NCI-H748 (cell line): ENCODE measurements at regions not wholly inside any gene's neighbourhood (a gene's known extent, or its start where the extent isn't known, plus 50 kb on each side); places are given as distances from the start of the nearest gene placed in this dataset.
A peak's percentile ranks its signal among the peaks of the same experiment; 100 is the strongest.

ENCODE experiments used
- DNase-seq: peaks from one replicate; lab custom pipeline; 2025; ENCODE audit not compliant: unreplicated experiment; lab: John Stamatoyannopoulos, UW

DNA sequence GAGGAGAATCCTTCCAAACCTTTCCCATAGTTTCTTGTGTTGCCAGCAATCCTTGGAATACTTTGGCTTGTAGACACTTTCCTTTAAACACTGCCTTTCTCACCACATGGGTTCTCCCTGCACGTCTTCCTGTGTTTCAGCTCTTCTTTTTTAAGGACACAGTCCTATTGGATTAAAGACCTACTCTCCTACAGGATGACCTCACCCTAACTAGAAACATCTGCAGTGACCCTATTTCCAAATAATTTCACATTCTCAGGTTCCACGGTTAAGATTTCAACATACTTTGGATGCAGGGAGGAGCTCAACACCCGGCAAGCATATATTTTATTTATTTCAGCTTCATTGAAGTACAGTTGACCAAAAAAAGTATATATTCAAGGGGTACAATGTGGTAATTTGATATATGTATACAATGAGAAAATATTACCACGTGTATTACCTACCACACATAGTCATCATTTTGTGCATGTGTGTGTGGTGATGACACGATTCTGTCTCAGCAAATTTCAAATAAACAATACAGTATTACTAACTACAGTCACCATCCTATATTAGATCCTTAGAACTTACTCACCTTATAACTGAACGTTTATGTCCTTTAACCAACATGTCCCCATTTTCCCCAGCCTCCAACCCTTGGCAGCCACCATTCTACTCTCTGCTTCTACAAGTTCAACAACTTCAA is 745.0 kb downstream of the CBLN2 start:
- DNase-seq = no peak

DNA sequence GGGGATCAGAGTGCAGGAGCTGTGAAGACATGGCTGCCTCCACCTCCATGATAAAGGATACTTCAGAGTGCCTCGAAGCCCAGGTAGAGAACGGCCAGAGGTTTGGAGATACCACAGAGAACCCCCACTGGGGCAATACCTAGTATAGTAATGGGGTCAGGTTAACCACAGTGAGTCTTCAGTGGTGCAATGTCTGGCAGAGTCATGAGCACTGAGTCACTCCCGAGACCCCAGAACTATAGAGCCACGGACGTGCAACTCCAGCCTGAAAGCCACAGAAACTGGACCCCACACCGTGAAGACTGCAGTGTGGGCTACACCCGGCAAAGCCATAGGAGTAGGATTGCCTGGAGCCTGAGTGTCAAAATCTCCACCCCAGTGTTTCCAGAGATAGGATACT is 746.6 kb downstream of the CBLN2 start:
- no peak for DNase-seq

GRCh38 chr18:71784777-71785176 is 759.4 kb downstream of the CBLN2 start:
- peak; percentile 37 for DNase-seq

GRCh38 chr18:71760541-71760940 is 783.6 kb downstream of the CBLN2 start:
- DNase-seq = peak; percentile 81

GRCh38 chr18:71754246-71754645 is 789.9 kb downstream of the CBLN2 start:
- DNase-seq = no peak

- DNase-seq = no peak
Observed at GRCh38 chr18:71743634-71744033, 800.5 kb downstream of the CBLN2 start.

DNA sequence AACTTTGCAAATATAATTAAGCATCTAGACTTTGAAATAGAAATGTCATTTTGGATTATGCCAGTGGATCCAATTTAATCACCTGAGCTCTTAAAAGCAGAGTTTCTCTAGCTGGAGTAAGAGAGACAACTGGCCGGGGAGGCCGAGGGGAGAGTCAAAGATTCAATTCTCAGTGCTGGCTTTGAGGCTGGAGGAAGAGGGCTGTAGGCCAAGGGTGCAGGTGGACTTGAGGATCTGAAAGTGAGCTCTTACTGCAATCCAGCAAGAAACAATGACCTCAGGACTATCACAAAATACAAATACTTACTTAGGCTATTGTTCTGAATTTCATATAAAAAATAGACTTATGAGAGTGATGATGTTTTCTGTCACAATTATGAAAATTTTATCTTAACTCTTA is 814.5 kb downstream of the CBLN2 start:
- DNase-seq = no peak

GRCh38 chr18:71727909-71728308 is 816.2 kb downstream of the CBLN2 start:
- no peak for DNase-seq

DNA sequence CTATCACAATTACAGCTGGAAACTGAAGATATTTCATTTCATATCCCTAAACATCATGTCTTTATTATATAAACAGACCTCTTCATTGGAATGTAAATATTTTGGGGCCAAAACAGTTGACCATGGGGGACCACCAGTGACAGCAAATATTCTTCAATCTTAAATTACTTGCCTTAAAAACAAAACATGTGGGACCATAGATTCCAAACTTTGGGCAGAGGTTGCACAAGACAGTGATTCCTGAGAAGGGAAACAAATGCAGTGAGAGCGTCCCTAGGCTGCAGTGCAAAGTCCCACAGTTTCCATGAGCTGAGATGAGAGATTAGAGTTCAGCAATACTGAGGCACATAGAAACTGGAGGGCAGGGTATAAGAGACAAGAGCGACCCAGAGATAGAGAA is 818.9 kb downstream of the CBLN2 start:
- no peak for DNase-seq

- no peak for DNase-seq
Observed at GRCh38 chr18:71707985-71708500, 836.1 kb downstream of the CBLN2 start.

GRCh38 chr18:71707400-71707799 is 836.7 kb downstream of the CBLN2 start:
- no peak for DNase-seq

GRCh38 chr18:71689416-71690160 is 854.6 kb downstream of the CBLN2 start:
- no peak for DNase-seq

GRCh38 chr18:71682591-71682990 is 861.6 kb downstream of the CBLN2 start:
- peak; percentile 37 for DNase-seq

DNA sequence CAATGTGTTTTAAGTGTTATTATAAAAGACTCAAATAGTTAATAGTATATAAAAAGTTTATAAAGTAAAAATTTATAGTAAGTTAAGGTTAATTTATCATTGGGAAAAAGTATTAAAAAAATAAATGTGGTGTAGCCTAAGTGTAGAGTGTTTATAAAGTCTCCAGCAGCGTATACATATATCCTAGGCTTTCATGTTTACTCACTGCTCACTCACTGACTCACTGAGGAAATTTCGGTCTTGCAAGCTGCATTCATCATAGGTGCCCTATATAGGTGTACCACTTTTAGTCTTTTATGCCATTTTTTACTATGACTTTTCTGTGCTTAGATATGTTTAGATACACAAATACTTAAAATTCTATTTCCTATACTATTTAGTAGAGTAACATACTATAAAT is 866.0 kb downstream of the CBLN2 start:
- DNase-seq = no peak

DNA sequence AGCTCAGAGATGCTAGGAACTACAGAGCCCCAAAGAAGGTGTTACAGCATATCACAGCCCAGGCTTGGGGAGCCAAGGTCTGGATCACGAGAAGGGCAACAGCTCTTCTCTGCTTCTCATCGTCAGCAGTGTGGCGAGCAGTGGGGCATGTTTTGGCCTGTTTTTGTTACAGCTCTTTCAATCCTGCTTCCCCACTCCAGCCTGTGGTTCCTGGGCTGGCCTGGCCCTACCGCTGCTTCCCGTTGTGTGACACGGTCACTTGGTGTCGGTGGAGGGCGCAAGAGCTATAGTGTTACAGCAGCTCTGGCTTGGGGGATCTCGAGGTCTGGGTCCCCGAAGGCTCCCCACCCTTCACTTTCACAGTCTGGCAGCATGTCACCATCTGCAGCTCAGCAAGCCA is 870.2 kb downstream of the CBLN2 start:
- no peak for DNase-seq

DNA sequence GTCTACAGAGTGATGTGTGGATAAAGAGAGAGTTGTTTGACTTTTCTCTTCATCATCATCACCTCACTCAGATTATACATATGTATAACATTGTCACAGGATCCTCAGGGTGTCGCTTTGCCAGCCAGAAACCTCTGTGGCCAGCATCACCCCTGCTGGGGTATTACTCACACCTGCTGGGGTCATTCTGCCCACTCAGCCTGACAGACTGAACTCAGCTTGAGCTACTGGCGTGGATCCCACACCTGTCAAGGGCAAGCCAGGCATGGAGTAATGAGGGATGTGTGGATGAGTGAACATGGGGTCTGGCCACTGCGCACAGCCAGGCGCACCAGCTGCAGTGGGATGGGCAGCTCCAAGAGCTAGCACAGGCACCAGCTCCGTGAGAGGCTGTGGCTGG is 870.6 kb downstream of the CBLN2 start:
- DNase-seq = peak; percentile 31

- DNase-seq = peak; percentile 10
Observed at GRCh38 chr18:71666481-71666880, 877.7 kb downstream of the CBLN2 start.

DNA sequence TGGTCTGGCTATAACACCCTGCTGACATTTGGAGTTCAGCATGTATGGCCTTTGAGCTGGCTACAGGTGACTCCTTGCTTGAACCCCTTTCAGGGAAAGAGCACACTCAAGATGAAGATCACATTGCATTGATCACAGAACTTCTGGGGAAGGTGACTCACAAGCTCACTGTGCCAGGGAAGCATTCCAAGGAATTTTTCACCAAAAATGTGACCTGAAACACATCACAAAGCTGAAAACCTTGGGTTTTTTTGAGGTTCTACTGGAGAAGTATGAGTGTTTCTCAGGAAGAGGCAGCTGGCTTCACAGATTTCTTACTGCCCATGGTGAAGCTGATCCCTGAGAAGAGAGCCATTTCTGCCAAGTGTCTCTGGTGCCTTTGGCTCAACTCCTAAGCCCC is 879.0 kb downstream of the CBLN2 start:
- no peak for DNase-seq

DNA sequence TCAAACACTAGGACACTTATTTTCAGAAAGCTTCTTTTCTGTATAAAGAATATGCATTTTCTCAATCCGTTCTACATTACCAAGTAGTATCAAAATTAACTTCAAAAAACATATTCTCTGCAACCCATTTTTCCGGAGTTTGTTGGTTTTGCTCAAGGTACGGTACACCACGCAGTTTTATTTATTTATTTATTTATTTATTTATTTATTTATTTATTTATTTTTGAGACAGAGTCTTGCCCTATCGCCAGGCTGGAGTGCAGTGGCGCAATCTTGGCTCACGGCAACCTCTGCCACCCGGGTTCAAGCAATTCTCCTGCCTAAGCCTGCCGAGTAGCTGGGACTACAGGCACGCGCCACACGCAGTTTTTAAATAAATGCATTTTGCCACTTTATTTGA is 900.3 kb downstream of the CBLN2 start:
- no peak for DNase-seq

GRCh38 chr18:71630696-71631095 is 913.4 kb downstream of the CBLN2 start:
- no peak for DNase-seq

- no peak for DNase-seq
Observed at GRCh38 chr18:71625556-71626090, 918.5 kb downstream of the CBLN2 start.

GRCh38 chr18:71598374-71598773 is 945.8 kb downstream of the CBLN2 start:
- no peak for DNase-seq
